Keratinocyte (primary cell): ENCODE measurements at regions not wholly inside any gene's neighbourhood (a gene's known extent, or its start where the extent isn't known, plus 50 kb on each side); places are given as distances from the start of the nearest gene placed in this dataset.

Experiments used
- DNase-seq: peaks from one replicate; pipeline ENCODE4 v3.0.0-alpha.2; 2011; ENCODE audit warnings: low read depth, missing footprints, low spot score
- FAIRE-seq: peaks from 2 replicates; lab custom pipeline; 2011; peaks lifted over from hg19 to GRCh38; lab: Jason Lieb, UNC
- H2AFZ ChIP-seq: 2 replicates; pipeline ENCODE4 v1.6.0; 2012; ENCODE audit warnings: low read length, control low read depth, inconsistent platforms; ENCODE audit not compliant: control insufficient read depth
- H3K27ac ChIP-seq: 2 replicates; pipeline ENCODE4 v1.5.1; 2011; ENCODE audit warnings: low read length; ENCODE audit not compliant: control insufficient read depth, insufficient read depth
- H3K27me3 ChIP-seq: 3 replicates; pipeline ENCODE4 v1.6.0; 2011; ENCODE audit warnings: low read length; ENCODE audit not compliant: control insufficient read depth, insufficient read depth; ENCODE audit errors: extremely low read depth
- H3K36me3 ChIP-seq, 2 experiments: 2 replicates in 1 of 2; 3 replicates in 1 of 2; pipeline ENCODE4 v1.5.1; 2011; ENCODE audit warnings: low read length in 2 of 2, mild to moderate bottlenecking in 1 of 2; ENCODE audit not compliant: control insufficient read depth in 2 of 2, insufficient read depth in 2 of 2; ENCODE audit errors: extremely low read depth in 1 of 2
- H3K4me1 ChIP-seq: 3 replicates; pipeline ENCODE4 v1.5.1; 2011; ENCODE audit warnings: low read length; ENCODE audit not compliant: control insufficient read depth, insufficient read depth; ENCODE audit errors: extremely low read depth
- H3K4me2 ChIP-seq: 3 replicates; pipeline ENCODE4 v1.6.0; 2011; ENCODE audit warnings: low read depth, low read length; ENCODE audit not compliant: control insufficient read depth, insufficient read depth; ENCODE audit errors: extremely low read depth
- H3K4me3 ChIP-seq, 3 experiments: fragments of 200-600 bp in 1 of 3; sonication (generic) in 1 of 3; 2 replicates in 2 of 3; 3 replicates in 1 of 3; pipeline ENCODE4 v1.5.1; 2011 to 2016; ENCODE audit warnings: low read length in 3 of 3, mild to moderate bottlenecking in 3 of 3, control low read depth in 2 of 3, inconsistent platforms in 1 of 3, low read depth in 1 of 3, mixed read lengths in 1 of 3, mixed run types in 1 of 3, moderate library complexity in 1 of 3; ENCODE audit not compliant: control insufficient read depth in 2 of 3, insufficient read depth in 2 of 3; ENCODE audit errors: extremely low read depth in 1 of 3
- H3K79me2 ChIP-seq: 2 replicates; pipeline ENCODE4 v1.6.0; 2012; ENCODE audit warnings: low read length; ENCODE audit not compliant: control insufficient read depth, insufficient read depth
- H3K9ac ChIP-seq: 3 replicates; pipeline ENCODE4 v1.6.0; 2011; ENCODE audit warnings: low read length; ENCODE audit not compliant: control insufficient read depth, insufficient read depth; ENCODE audit errors: extremely low read depth
- H3K9me1 ChIP-seq: 3 replicates; pipeline ENCODE4 v1.6.0; 2011; ENCODE audit warnings: low read length; ENCODE audit not compliant: control insufficient read depth, insufficient read depth; ENCODE audit errors: extremely low read depth
- H3K9me3 ChIP-seq: 2 replicates; pipeline ENCODE4 v1.5.1; 2012; ENCODE audit warnings: low read depth, low read length; ENCODE audit not compliant: control insufficient read depth
- H4K20me1 ChIP-seq: 3 replicates; pipeline ENCODE4 v1.6.0; 2011; ENCODE audit warnings: low read length; ENCODE audit not compliant: control insufficient read depth, insufficient read depth; ENCODE audit errors: extremely low read depth
- CTCF ChIP-seq, 3 experiments: IDR thresholded peaks in 1 of 3; conservative IDR thresholded peaks in 1 of 3; optimal IDR thresholded peaks in 1 of 3; 2 replicates in 2 of 3; 3 replicates in 1 of 3; pipeline versions ENCODE3 to v1.5.1; 2011; ENCODE audit warnings: low read length in 3 of 3, mild to moderate bottlenecking in 3 of 3, moderate library complexity in 2 of 3, control low read depth in 1 of 3, inconsistent platforms in 1 of 3; ENCODE audit not compliant: insufficient read depth in 2 of 3; ENCODE audit errors: extremely low read depth in 1 of 3
- EZH2 ChIP-seq: IDR thresholded peaks from one replicate; pipeline ENCODE4 v1.6.1; 2012; ENCODE audit warnings: inconsistent platforms, mild to moderate bottlenecking, low read length, moderate library complexity
- dilution Hi-C: fragments of 300-500 bp; cut with MboI; formaldehyde crosslinking; loops from one replicate; pipeline ENCODE4 v1.7.0; 2020; ENCODE audit warnings: low sequenced_read_pairs; ENCODE audit not compliant: extremely low pct_ligation_motif_present

GRCh38 chr5:10892147-10892910 lies 131.3 kb upstream of the DAP start:
- Histone ChIP-seq H3K9me1 (no peaks in the 10 kb centered on the region), H3K36me3 (no peaks in the 10 kb centered on the region), H3K9ac (no peak overlapping the region), H3K4me3 (no peak overlapping the region), H3K4me1 (no peaks in the 10 kb centered on the region), H3K27ac (no peak overlapping the region), H3K27me3 (no peaks in the 10 kb centered on the region), H2AFZ (no peak overlapping the region), H3K79me2 (no peaks in the 10 kb centered on the region), H4K20me1 (no peaks in the 10 kb centered on the region), H3K9me3 (no peaks in the 10 kb centered on the region), H3K4me2 (no peak overlapping the region)
- DNase-seq: no peak
- no peak for TF ChIP-seq EZH2
- TF ChIP-seq CTCF (optimal IDR thresholded peaks at IDR 0.05 in 1 of 3, IDR thresholded peaks at IDR 0.05 in 1 of 3, conservative IDR thresholded peaks at IDR 0.05 in 1 of 3; ENCODE audit: extremely low read depth in 1 of 3, insufficient read depth in 2 of 3, low read length in 3 of 3): no peak
- no peak for FAIRE-seq
- dilution Hi-C loops: no loop called here

GRCh38 chr5:10891193-10891592 lies 130.2 kb upstream of the DAP start:
- no peaks in the 10 kb centered on the region for H3K9me3 ChIP-seq
- H3K9ac ChIP-seq: no peak overlapping the region
- no peak overlapping the region for H3K27ac ChIP-seq
- H4K20me1 ChIP-seq: no peaks in the 10 kb centered on the region
- dilution Hi-C loops: no loop called here
- no peaks in the 10 kb centered on the region for H3K4me1 ChIP-seq
- no peak overlapping the region for H2AFZ ChIP-seq
- no peak overlapping the region for H3K4me3 ChIP-seq
- no peaks in the 10 kb centered on the region for H3K36me3 ChIP-seq
- no peak overlapping the region for H3K4me2 ChIP-seq
- DNase-seq (no peak), FAIRE-seq (no peak)
- no peaks in the 10 kb centered on the region for H3K79me2 ChIP-seq
- H3K27me3 ChIP-seq: no peaks in the 10 kb centered on the region
- H3K9me1 ChIP-seq: no peaks in the 10 kb centered on the region
- TF ChIP-seq CTCF (optimal IDR thresholded peaks at IDR 0.05 in 1 of 3, IDR thresholded peaks at IDR 0.05 in 1 of 3, conservative IDR thresholded peaks at IDR 0.05 in 1 of 3; ENCODE audit: extremely low read depth in 1 of 3, insufficient read depth in 2 of 3, low read length in 3 of 3): no peak
- no peak for TF ChIP-seq EZH2
